ENCODE measurements at regions not wholly inside any gene's neighbourhood (a gene's known extent, or its start where the extent isn't known, plus 50 kb on each side); places are given as distances from the start of the nearest gene placed in this dataset.

- no peak for TF ChIP-seq POLR2A (IDR thresholded peaks at IDR 0.05)
- TF ChIP-seq CTCF (IDR thresholded peaks at IDR 0.05) = no peak
- no peak for TF ChIP-seq POLR2AphosphoS5 (IDR thresholded peaks at IDR 0.05)
These were observed 216.6 kb downstream of the HRH4 start for GRCh38 chr18:24677011-24677410.
